GM19452 (cell line): ENCODE measurements at regions not wholly inside any gene's neighbourhood (a gene's known extent, or its start where the extent isn't known, plus 50 kb on each side); places are given as distances from the start of the nearest gene placed in this dataset.

Experiments
- ATAC-seq: cut with Tn5 transposase; IDR thresholded peaks from one replicate; pipeline ENCODE4 v1.9.1; 2021; ENCODE audit not compliant: unreplicated experiment

- no peak for ATAC-seq
These were observed 330.1 kb downstream of the DLEU7 start for GRCh38 chr13:50513300-50513877.

GRCh38 chr13:50514249-50514648, 329.2 kb downstream of the DLEU7 start:
- ATAC-seq = no peak

- no peak for ATAC-seq
These were observed 325.4 kb downstream of the DLEU7 start for GRCh38 chr13:50518131-50518530.

- ATAC-seq = no peak
These were observed 324.7 kb downstream of the DLEU7 start for GRCh38 chr13:50518781-50519201.

GRCh38 chr13:50519866-50520265, 323.6 kb downstream of the DLEU7 start:
- ATAC-seq = no peak

- ATAC-seq = no peak
These were observed 322.3 kb downstream of the DLEU7 start for GRCh38 chr13:50521006-50521830.

GRCh38 chr13:50521831-50522149, 321.7 kb downstream of the DLEU7 start:
- ATAC-seq = no peak

- ATAC-seq = no peak
These were observed 321.0 kb downstream of the DLEU7 start for GRCh38 chr13:50522506-50522905.

GRCh38 chr13:50523307-50523706, 320.2 kb downstream of the DLEU7 start:
- no peak for ATAC-seq

- ATAC-seq = no peak
These were observed 318.9 kb downstream of the DLEU7 start for GRCh38 chr13:50524560-50524959.

GRCh38 chr13:50526661-50527071, 316.8 kb downstream of the DLEU7 start:
- ATAC-seq = no peak

GRCh38 chr13:50527188-50527587, 316.3 kb downstream of the DLEU7 start:
- ATAC-seq = no peak

- ATAC-seq = no peak
These were observed 315.6 kb downstream of the DLEU7 start for GRCh38 chr13:50527612-50528509.

- no peak for ATAC-seq
These were observed 314.2 kb downstream of the DLEU7 start for GRCh38 chr13:50529154-50529882.

GRCh38 chr13:50531917-50532899, 311.3 kb downstream of the DLEU7 start:
- no peak for ATAC-seq

- ATAC-seq = no peak
These were observed 308.4 kb downstream of the DLEU7 start for GRCh38 chr13:50535050-50535449.

- no peak for ATAC-seq
These were observed 306.5 kb downstream of the DLEU7 start for GRCh38 chr13:50537029-50537428.

- no peak for ATAC-seq
These were observed 303.5 kb downstream of the DLEU7 start for GRCh38 chr13:50539791-50540530.

GRCh38 chr13:50543141-50543540, 300.4 kb downstream of the DLEU7 start:
- ATAC-seq = no peak
